RWPE1 (cell line): ENCODE measurements at regions not wholly inside any gene's neighbourhood (a gene's known extent, or its start where the extent isn't known, plus 50 kb on each side); places are given as distances from the start of the nearest gene placed in this dataset.

Experiments used
- CTCF ChIA-PET: fragments of 350-600 bp; sonication (Branson Sonifier 250); formaldehyde crosslinking; extraction: SDS; loops from one replicate; lab custom pipeline; 2021; lab: Yijun Ruan, JAX
- POLR2A ChIA-PET: fragments of 400-600 bp; formaldehyde crosslinking; extraction: SDS; loops from one replicate; lab custom pipeline; 2020; ENCODE audit warnings: antibody characterized with exemption; ENCODE audit not compliant: low non-redundant PET; lab: Yijun Ruan, JAX
- DNase-seq: peaks from one replicate; pipeline ENCODE4 v3.0.0; 2012; ENCODE audit warnings: low spot score
- H3K27ac ChIP-seq: fragments of 450-650 bp; 2 replicates; pipeline ENCODE4 v1.5.1; 2017
- CTCF ChIP-seq: fragments of 450-650 bp; conservative IDR thresholded peaks from 2 replicates; pipeline ENCODE4 v1.5.1; 2017; ENCODE audit warnings: low read depth, mild to moderate bottlenecking

- CTCF ChIA-PET: interaction anchor here (0.5 kb wide), 1 partner anchor 480 kb away, joined by 3 read pairs; no protein-coding TSS in a partner anchor
Measured at GRCh38 chr1:2861988-2862813, 60.7 kb upstream of the TTC34 start.

GRCh38 chr1:2862814-2863647 lies 61.5 kb upstream of the TTC34 start:
- DNase-seq: no peak
- POLR2A ChIA-PET: no interaction called here
- CTCF ChIA-PET: no interaction called here
- H3K27ac ChIP-seq: no peak overlapping the region
- TF ChIP-seq CTCF: no peak

More at GRCh38 chr1:2861988-2862813, 60.7 kb upstream of the TTC34 start:
- no peak overlapping the region for H3K27ac ChIP-seq
- POLR2A ChIA-PET: no interaction called here
- no peak for DNase-seq
- TF ChIP-seq CTCF: no peak

- DNase-seq: no peak
- no peak for TF ChIP-seq CTCF
- POLR2A ChIA-PET: no interaction called here
- CTCF ChIA-PET: no interaction called here
- H3K27ac ChIP-seq: no peak overlapping the region
Measured at GRCh38 chr1:2863648-2863963, 62.1 kb upstream of the TTC34 start.

GRCh38 chr1:2864203-2864905 lies 62.9 kb upstream of the TTC34 start:
- TF ChIP-seq CTCF: no peak
- CTCF ChIA-PET: no interaction called here
- POLR2A ChIA-PET: no interaction called here

GRCh38 chr1:2865000-2865399 lies 63.5 kb upstream of the TTC34 start:
- CTCF ChIA-PET: no interaction called here
- TF ChIP-seq CTCF: no peak
- no peak for DNase-seq
- no peak overlapping the region for H3K27ac ChIP-seq
- POLR2A ChIA-PET: no interaction called here

More at GRCh38 chr1:2864203-2864905, 62.9 kb upstream of the TTC34 start:
- no peak overlapping the region for H3K27ac ChIP-seq
- no peak for DNase-seq
